ENCODE measurements at regions not wholly inside any gene's neighbourhood (a gene's known extent, or its start where the extent isn't known, plus 50 kb on each side); places are given as distances from the start of the nearest gene placed in this dataset.
A peak's percentile ranks its signal among the peaks of the same experiment; 100 is the strongest.
"Not testable (repeated sequence)": the region's sequence is repeated elsewhere in the genome, so short reads cannot be mapped to it uniquely, and the experiment has no call there.

DNA sequence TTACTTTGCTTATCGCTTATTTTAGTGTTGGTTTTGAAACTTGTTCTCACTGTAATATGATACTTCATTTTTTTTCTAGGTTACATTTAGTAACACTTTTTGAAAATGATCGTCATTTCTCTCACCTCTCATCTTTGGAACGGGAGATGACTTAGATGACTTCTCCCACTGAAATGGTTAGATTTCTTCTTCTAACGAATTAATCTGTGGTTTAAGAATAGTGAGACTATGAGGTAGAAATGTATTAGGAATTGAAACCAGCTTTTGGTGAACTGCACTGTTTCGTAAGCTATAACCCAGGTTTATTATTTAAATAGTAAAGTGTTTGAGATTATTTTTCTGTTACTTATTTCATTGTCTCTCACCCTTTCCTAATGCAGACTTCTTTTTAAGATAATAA lies 93.7 kb downstream of the PRR15 start:
- DNase-seq (ENCODE audit: insufficient read length) (no peak), FAIRE-seq (no peak)
- TF ChIP-seq POLR2AphosphoS5 (IDR thresholded peaks at IDR 0.05; ENCODE audit: low read depth, low read length): no peak
- no peak for TF ChIP-seq POLR2A (IDR thresholded peaks at IDR 0.05; ENCODE audit: low read depth, low read length)
- no peak for TF ChIP-seq TAF1 (IDR thresholded peaks at IDR 0.05; ENCODE audit: borderline replicate concordance, low read depth, low read length)

- DNase-seq (ENCODE audit: insufficient read length): no peak
- FAIRE-seq: no peak
- no peak for TF ChIP-seq POLR2A (IDR thresholded peaks at IDR 0.05; ENCODE audit: low read depth, low read length)
- TF ChIP-seq POLR2AphosphoS5 (IDR thresholded peaks at IDR 0.05; ENCODE audit: low read depth, low read length): no peak
- no peak for TF ChIP-seq TAF1 (IDR thresholded peaks at IDR 0.05; ENCODE audit: borderline replicate concordance, low read depth, low read length)
These were observed 94.2 kb downstream of the PRR15 start for GRCh38 chr7:29657856-29658255.

DNA sequence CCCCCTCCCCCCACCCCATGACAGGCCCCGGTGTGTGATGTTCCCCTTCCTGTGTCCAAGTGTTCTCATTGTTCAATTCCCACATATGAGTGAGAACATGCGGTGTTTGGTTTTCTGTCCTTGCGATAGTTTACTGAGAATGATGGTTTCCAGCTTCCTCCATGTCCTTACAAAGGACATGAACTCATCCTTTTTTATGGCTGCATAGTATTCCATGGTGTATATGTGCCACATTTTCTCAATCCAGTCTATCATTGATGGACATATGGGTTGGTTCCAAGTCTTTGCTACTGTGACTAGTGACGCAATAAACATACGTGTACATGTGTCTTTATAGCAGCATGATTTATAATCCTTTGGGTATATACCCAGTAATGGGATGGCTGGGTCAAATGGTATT lies 95.6 kb downstream of the PRR15 start:
- not testable (repeated sequence) for FAIRE-seq; DNase-seq (ENCODE audit: insufficient read length)

DNA sequence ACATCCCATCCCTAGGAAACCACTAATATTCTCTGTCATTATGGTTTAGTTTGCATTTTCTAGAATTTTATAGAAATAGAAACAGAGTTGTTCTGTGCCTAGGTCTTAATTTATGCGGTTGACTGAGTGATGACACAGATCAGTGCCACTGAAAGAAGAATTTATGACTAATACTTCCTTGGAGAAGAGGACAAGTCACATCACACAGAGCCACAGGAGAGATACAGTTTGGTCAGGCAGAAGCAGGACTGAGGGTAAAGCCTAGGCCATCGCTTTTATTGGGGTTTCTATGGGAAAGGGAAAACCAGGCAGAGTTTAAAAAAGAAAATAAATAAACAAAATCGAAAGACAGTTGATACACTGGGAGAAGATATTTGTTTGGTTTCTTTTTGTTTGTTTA lies 99.3 kb downstream of the PRR15 start:
- not testable (repeated sequence) for DNase-seq (ENCODE audit: insufficient read length); FAIRE-seq

- FAIRE-seq; DNase-seq (ENCODE audit: insufficient read length): not testable (repeated sequence)
These were observed 101.4 kb downstream of the PRR15 start for GRCh38 chr7:29664999-29665398.

GRCh38 chr7:29667096-29667669 lies 103.5 kb downstream of the PRR15 start:
- not testable (repeated sequence) for DNase-seq (ENCODE audit: insufficient read length); FAIRE-seq

- DNase-seq (ENCODE audit: insufficient read length); FAIRE-seq: not testable (repeated sequence)
These were observed 107.7 kb downstream of the PRR15 start for GRCh38 chr7:29671286-29671685.

DNA sequence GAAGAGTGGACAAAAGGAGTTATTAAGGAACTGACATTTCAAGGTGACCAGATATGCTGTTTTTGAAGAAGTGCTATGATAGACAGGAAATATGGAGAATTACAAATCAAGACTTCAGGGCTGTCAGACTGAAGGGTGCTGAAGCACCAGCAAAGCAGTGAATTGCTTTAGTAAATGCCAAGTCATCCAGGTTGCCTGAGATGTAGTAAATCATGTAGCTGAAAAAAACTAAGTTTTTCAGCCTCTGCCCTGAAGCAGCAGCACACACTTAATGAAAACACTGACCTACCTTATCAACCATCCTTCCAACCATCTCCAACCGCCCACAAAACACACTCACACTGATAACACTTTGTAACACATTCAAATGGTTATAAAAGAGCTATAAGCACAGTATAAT lies 110.0 kb downstream of the PRR15 start:
- not testable (repeated sequence) for DNase-seq (ENCODE audit: insufficient read length); FAIRE-seq

DNA sequence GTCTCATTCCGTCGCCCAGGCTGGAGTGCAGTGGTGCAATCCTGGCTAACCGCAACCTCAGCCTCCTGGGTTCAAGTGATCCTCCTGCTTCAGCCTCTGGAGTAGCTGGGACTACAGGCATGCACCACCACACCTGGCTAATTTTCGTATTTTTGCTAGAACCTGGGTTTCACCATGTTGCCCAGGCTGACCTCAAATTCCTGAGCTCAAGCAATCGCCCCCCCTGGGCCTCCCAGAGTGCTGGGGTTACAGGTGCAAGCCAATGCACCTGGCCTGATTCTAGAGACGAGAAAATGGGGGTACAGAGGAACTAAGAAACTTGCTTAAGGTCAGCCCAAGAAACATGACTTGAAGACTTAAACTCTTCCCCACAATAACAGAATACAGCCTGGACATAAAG lies 111.0 kb downstream of the PRR15 start:
- not testable (repeated sequence) for FAIRE-seq; DNase-seq (ENCODE audit: insufficient read length)

GRCh38 chr7:29677254-29677653 lies 113.6 kb downstream of the PRR15 start:
- not testable (repeated sequence) for DNase-seq (ENCODE audit: insufficient read length); FAIRE-seq

DNA sequence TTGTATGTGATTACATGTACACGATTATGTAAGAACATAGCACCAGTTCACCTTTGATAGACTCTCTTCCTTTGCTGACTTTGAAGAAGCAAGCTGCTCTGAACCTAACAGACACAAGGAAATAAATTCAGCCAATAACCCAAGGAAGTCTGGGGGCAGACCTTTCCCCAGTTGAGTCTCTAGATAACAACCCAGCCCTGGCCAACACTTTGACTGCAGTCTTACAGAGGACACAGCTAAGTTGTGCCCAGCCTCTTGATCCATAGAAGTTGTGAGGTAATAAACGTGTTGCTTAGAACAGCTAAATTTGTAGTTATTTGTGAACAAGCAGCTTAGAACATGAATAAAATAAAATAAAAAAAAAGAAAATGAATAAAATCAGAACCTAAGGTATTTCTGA lies 116.3 kb downstream of the PRR15 start:
- not testable (repeated sequence) for DNase-seq (ENCODE audit: insufficient read length); FAIRE-seq

GRCh38 chr7:29680601-29681000 lies 117.0 kb downstream of the PRR15 start:
- not testable (repeated sequence) for DNase-seq (ENCODE audit: insufficient read length); FAIRE-seq

GRCh38 chr7:29684151-29684786 lies 120.6 kb downstream of the PRR15 start:
- not testable (repeated sequence) for FAIRE-seq; DNase-seq (ENCODE audit: insufficient read length)

GRCh38 chr7:29684787-29685650 lies 121.3 kb upstream of the WIPF3 start:
- peak; percentile 48 for FAIRE-seq
- peak; percentile 22 for DNase-seq (ENCODE audit: insufficient read length)
- no peak for TF ChIP-seq TAF1 (IDR thresholded peaks at IDR 0.05; ENCODE audit: borderline replicate concordance, low read depth, low read length)
- no peak for TF ChIP-seq POLR2AphosphoS5 (IDR thresholded peaks at IDR 0.05; ENCODE audit: low read depth, low read length)
- TF ChIP-seq POLR2A (IDR thresholded peaks at IDR 0.05; ENCODE audit: low read depth, low read length): no peak

- not testable (repeated sequence) for FAIRE-seq; DNase-seq (ENCODE audit: insufficient read length)
These were observed 120.5 kb upstream of the WIPF3 start for GRCh38 chr7:29685651-29686271.

DNA sequence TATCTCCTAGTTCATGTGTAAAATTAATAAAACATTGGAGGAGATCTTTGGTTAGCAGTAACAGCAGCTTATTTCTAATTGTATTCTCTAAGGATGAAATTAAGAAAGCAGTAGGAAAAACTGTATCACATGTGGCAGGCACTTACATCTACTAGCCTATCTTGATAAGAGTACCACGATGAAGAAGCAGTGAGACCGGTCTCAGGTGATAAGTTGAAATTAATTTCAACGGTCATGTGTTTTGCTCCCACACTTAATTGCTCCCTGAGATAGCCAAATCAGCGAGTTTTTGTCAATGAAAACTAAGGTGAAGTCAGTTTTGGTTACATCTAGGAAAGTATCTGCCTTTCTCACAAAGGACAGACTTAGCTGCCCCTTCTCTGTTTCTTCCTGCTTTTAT lies 115.8 kb upstream of the WIPF3 start:
- not testable (repeated sequence) for FAIRE-seq

GRCh38 chr7:29696402-29696801 lies 109.9 kb upstream of the WIPF3 start:
- not testable (repeated sequence) for FAIRE-seq; DNase-seq (ENCODE audit: insufficient read length)

More for the DNA sequence above, 115.8 kb upstream of the WIPF3 start:
- not testable (repeated sequence) for DNase-seq (ENCODE audit: insufficient read length)

- FAIRE-seq: not testable (repeated sequence)
These were observed 106.6 kb upstream of the WIPF3 start for GRCh38 chr7:29699723-29700122.

GRCh38 chr7:29701540-29701939 lies 104.8 kb upstream of the WIPF3 start:
- FAIRE-seq; DNase-seq (ENCODE audit: insufficient read length): not testable (repeated sequence)

More at GRCh38 chr7:29699723-29700122, 106.6 kb upstream of the WIPF3 start:
- DNase-seq (ENCODE audit: insufficient read length): not testable (repeated sequence)
